H1 (cell line): ENCODE measurements at regions not wholly inside any gene's neighbourhood (a gene's known extent, or its start where the extent isn't known, plus 50 kb on each side); places are given as distances from the start of the nearest gene placed in this dataset.

Experiments used
- CTCF ChIA-PET: fragments of 300-600 bp; sonication (Branson Sonifier 250); formaldehyde crosslinking; loops from one replicate; lab custom pipeline; 2021; ENCODE audit not compliant: partially characterized antibody; lab: Charles Lee
- POLR2A ChIA-PET: fragments of 300-600 bp; sonication (Branson Sonifier 250); formaldehyde crosslinking; loops from one replicate; lab custom pipeline; 2021; ENCODE audit warnings: inconsistent platforms; ENCODE audit not compliant: partially characterized antibody; lab: Charles Lee
- DNase-seq, 2 experiments: peaks; one replicate each; pipeline versions ENCODE4 v3.0.0 to v3.0.0-alpha.2; 2010 to 2022; ENCODE audit warnings: low spot score in 2 of 2, low read depth in 1 of 2, mixed read lengths in 1 of 2
- FAIRE-seq: peaks from 2 replicates; lab custom pipeline; 2011; peaks lifted over from hg19 to GRCh38; lab: Jason Lieb, UNC
- H2AFZ ChIP-seq: 2 replicates; pipeline ENCODE4 v1.8.1; 2012; ENCODE audit warnings: low read length, inconsistent platforms
- H2AK5ac ChIP-seq: 2 replicates; pipeline ENCODE4 v1.6.1; 2013; ENCODE audit warnings: low read depth, low read length
- H2BK120ac ChIP-seq: replicated peaks from 2 replicates; pipeline ENCODE3; 2013; ENCODE audit warnings: low read depth, low read length, inconsistent platforms
- H2BK12ac ChIP-seq: 2 replicates; pipeline ENCODE4 v1.6.1; 2013; ENCODE audit warnings: low read depth, low read length
- H2BK15ac ChIP-seq: 2 replicates; pipeline ENCODE4 v1.6.1; 2013; ENCODE audit warnings: low read length
- H2BK20ac ChIP-seq: 2 replicates; pipeline ENCODE4 v1.6.1; 2013; ENCODE audit warnings: low read length
- H2BK5ac ChIP-seq: 2 replicates; pipeline ENCODE4 v1.6.1; 2013; ENCODE audit warnings: low read depth, low read length
- H3K14ac ChIP-seq: 2 replicates; pipeline ENCODE4 v1.6.1; 2013; ENCODE audit warnings: inconsistent platforms; ENCODE audit not compliant: insufficient read length
- H3K18ac ChIP-seq: 2 replicates; pipeline ENCODE4 v1.6.1; 2013; ENCODE audit warnings: low read length; ENCODE audit errors: extremely low read depth
- H3K23ac ChIP-seq: 2 replicates; pipeline ENCODE4 v1.6.1; 2013; ENCODE audit warnings: inconsistent platforms; ENCODE audit not compliant: insufficient read length
- H3K23me2 ChIP-seq: 2 replicates; pipeline ENCODE4 v1.6.1; 2013; ENCODE audit warnings: low read depth, low read length
- H3K27ac ChIP-seq: 2 replicates; pipeline ENCODE4 v1.6.1; 2011; ENCODE audit warnings: low read depth, low read length, inconsistent platforms
- H3K27me3 ChIP-seq, 4 experiments: replicated peaks in 1 of 4; 1 replicate in 1 of 4; 2 replicates in 3 of 4; pipeline versions ENCODE4 v1.6.1 to v1.8.1; 2011 to 2013; ENCODE audit warnings: low read length in 3 of 4, mild to moderate bottlenecking in 3 of 4, inconsistent platforms in 2 of 4, mixed read lengths in 2 of 4, moderate library complexity in 1 of 4; ENCODE audit not compliant: control insufficient read depth in 3 of 4, insufficient read depth in 3 of 4; ENCODE audit errors: extremely low read depth in 1 of 4
- H3K36me3 ChIP-seq, 4 experiments: 2 replicates each; pipeline versions ENCODE4 v1.6.1 to v1.8.1; 2011 to 2013; ENCODE audit warnings: mild to moderate bottlenecking in 4 of 4, low read length in 3 of 4, moderate library complexity in 2 of 4, control low read depth in 1 of 4, inconsistent platforms in 1 of 4; ENCODE audit not compliant: insufficient read depth in 4 of 4, control insufficient read depth in 2 of 4
- H3K4ac ChIP-seq: replicated peaks from 2 replicates; pipeline ENCODE3; 2013; ENCODE audit warnings: low read length, low read depth, mixed read lengths, inconsistent platforms; ENCODE audit not compliant: insufficient read length
- H3K4me1 ChIP-seq, 4 experiments: replicated peaks in 1 of 4; 1 replicate in 1 of 4; 2 replicates in 3 of 4; pipeline versions ENCODE4 v1.6.1 to v1.8.1; 2011 to 2013; ENCODE audit warnings: low read length in 3 of 4, inconsistent platforms in 2 of 4, mixed read lengths in 1 of 4; ENCODE audit not compliant: insufficient read depth in 4 of 4, control insufficient read depth in 3 of 4
- H3K4me2 ChIP-seq, 2 experiments: 2 replicates each; pipeline versions ENCODE4 v1.6.1 to v1.8.1; 2011 to 2013; ENCODE audit warnings: low read depth in 2 of 2, low read length in 2 of 2, control low read depth in 1 of 2, inconsistent platforms in 1 of 2, mild to moderate bottlenecking in 1 of 2; ENCODE audit not compliant: insufficient read depth in 1 of 2
- H3K4me3 ChIP-seq, 4 experiments: fragments of 200-600, 300-600 bp in 1 of 4; sonication (generic), shearing (Covaris generic), sonication (Bioruptor Twin) in 1 of 4; 2 replicates each; pipeline versions ENCODE4 v1.5.1 to v1.8.1; 2011 to 2016; ENCODE audit warnings: low read length in 4 of 4, low read depth in 3 of 4, control low read depth in 2 of 4, inconsistent platforms in 2 of 4, mild to moderate bottlenecking in 2 of 4, mixed read lengths in 1 of 4, moderate library complexity in 1 of 4; ENCODE audit not compliant: insufficient read depth in 2 of 4; ENCODE audit errors: extremely low read depth in 1 of 4
- H3K56ac ChIP-seq: replicated peaks from 2 replicates; pipeline ENCODE3; 2013; ENCODE audit warnings: low read depth, mild to moderate bottlenecking, mixed read lengths, low read length, inconsistent platforms; ENCODE audit not compliant: insufficient read length
- H3K79me1 ChIP-seq: 2 replicates; pipeline ENCODE4 v1.6.1; 2013; ENCODE audit warnings: low read depth, low read length, control low read depth
- H3K79me2 ChIP-seq, 2 experiments: 2 replicates each; pipeline versions ENCODE4 v1.6.1 to v1.8.1; 2012 to 2013; ENCODE audit warnings: low read length in 2 of 2, mild to moderate bottlenecking in 2 of 2, inconsistent platforms in 1 of 2; ENCODE audit not compliant: insufficient read depth in 2 of 2, control insufficient read depth in 1 of 2
- H3K9ac ChIP-seq, 4 experiments: replicated peaks in 1 of 4; 1 replicate in 1 of 4; 2 replicates in 3 of 4; pipeline versions ENCODE4 v1.6.1 to v1.8.1; 2011 to 2013; ENCODE audit warnings: low read depth in 3 of 4, low read length in 3 of 4, control low read depth in 2 of 4, mild to moderate bottlenecking in 2 of 4, moderate library complexity in 2 of 4, inconsistent platforms in 1 of 4; ENCODE audit errors: extremely low read depth in 1 of 4
- H3K9me3 ChIP-seq, 2 experiments: 2 replicates each; pipeline versions ENCODE4 v1.6.1 to v1.8.1; 2012 to 2013; ENCODE audit warnings: mild to moderate bottlenecking in 2 of 2, moderate library complexity in 2 of 2, control low read depth in 1 of 2, inconsistent platforms in 1 of 2, low read depth in 1 of 2, low read length in 1 of 2, mixed read lengths in 1 of 2; ENCODE audit not compliant: insufficient read depth in 2 of 2
- H4K20me1 ChIP-seq, 2 experiments: replicated peaks in 1 of 2; 2 replicates each; pipeline versions ENCODE3 to v1.8.1; 2011 to 2013; ENCODE audit warnings: inconsistent platforms in 2 of 2, low read length in 2 of 2, mild to moderate bottlenecking in 1 of 2; ENCODE audit not compliant: insufficient read depth in 2 of 2, control insufficient read depth in 1 of 2
- H4K5ac ChIP-seq: 2 replicates; pipeline ENCODE4 v1.6.1; 2013; ENCODE audit warnings: low read length, low read depth, mixed read lengths, inconsistent platforms; ENCODE audit not compliant: insufficient read length
- H4K8ac ChIP-seq: 2 replicates; pipeline ENCODE4 v1.8.0; 2013; ENCODE audit warnings: mild to moderate bottlenecking, moderate library complexity, low read length, inconsistent platforms; ENCODE audit not compliant: insufficient read depth; ENCODE audit errors: extremely low read depth
- H4K91ac ChIP-seq: replicated peaks from 2 replicates; pipeline ENCODE3; 2013; ENCODE audit warnings: low read length, mixed read lengths, inconsistent platforms; ENCODE audit not compliant: insufficient read length
- BACH1 ChIP-seq: IDR thresholded peaks from 2 replicates; pipeline ENCODE4 v1.6.1; 2012; ENCODE audit warnings: low read length, improper control_type of control experiment
- CEBPB ChIP-seq: IDR thresholded peaks from 2 replicates; pipeline ENCODE4 v1.6.1; 2012; ENCODE audit warnings: low read depth, low read length
- KDM5A ChIP-seq: fragments of 200-600 bp; IDR thresholded peaks from 2 replicates; pipeline ENCODE4 v1.7.1; 2012; ENCODE audit warnings: mild to moderate bottlenecking, low read length, inconsistent platforms, mixed read lengths
- MAX ChIP-seq: IDR thresholded peaks from 2 replicates; pipeline ENCODE4 v1.6.1; 2012; ENCODE audit warnings: inconsistent platforms
- PHF8 ChIP-seq: fragments of 200-600 bp; sonication (generic); conservative IDR thresholded peaks from 2 replicates; pipeline ENCODE4 v1.7.1; 2012; ENCODE audit warnings: low read depth, mild to moderate bottlenecking, inconsistent platforms, low read length, moderate library complexity
- POLR2AphosphoS5 ChIP-seq: IDR thresholded peaks from 2 replicates; pipeline ENCODE4 v1.6.1; 2011; ENCODE audit warnings: low read depth, low read length
- SAP30 ChIP-seq: fragments of 300-600 bp; sonication (generic); IDR thresholded peaks from 2 replicates; pipeline ENCODE4 v1.7.1; 2012; ENCODE audit warnings: low read length, moderate library complexity, mild to moderate bottlenecking, inconsistent platforms; ENCODE audit not compliant: insufficient read depth, insufficient replicate concordance
- SIRT6 ChIP-seq: IDR thresholded peaks from one replicate; pipeline ENCODE4 v1.7.1; 2012; ENCODE audit warnings: low read length, inconsistent platforms
- SRF ChIP-seq: IDR thresholded peaks from 2 replicates; pipeline ENCODE4 v1.6.1; 2011; ENCODE audit warnings: mild to moderate bottlenecking, low read depth, low read length, moderate library complexity
- WGBS, 2 experiments: shearing (Covaris generic) in 1 of 2; methylation state at CpG; one replicate each; pipeline versions ENCODE4 v1.1.6 to v1.1.7; 2013 to 2015; ENCODE audit warnings: low lambda C conversion rate in 2 of 2, mixed read lengths in 2 of 2, inconsistent platforms in 1 of 2, low coverage in 1 of 2, missing lambda C conversion rate in 1 of 2; ENCODE audit not compliant: insufficient replicate concordance in 2 of 2, insufficient coverage in 1 of 2, insufficient read length in 1 of 2; ENCODE audit errors: extremely low coverage in 1 of 2, missing lambda C conversion rate in 1 of 2; 5-methylcytosine and 5-hydroxymethylcytosine counted together

DNA sequence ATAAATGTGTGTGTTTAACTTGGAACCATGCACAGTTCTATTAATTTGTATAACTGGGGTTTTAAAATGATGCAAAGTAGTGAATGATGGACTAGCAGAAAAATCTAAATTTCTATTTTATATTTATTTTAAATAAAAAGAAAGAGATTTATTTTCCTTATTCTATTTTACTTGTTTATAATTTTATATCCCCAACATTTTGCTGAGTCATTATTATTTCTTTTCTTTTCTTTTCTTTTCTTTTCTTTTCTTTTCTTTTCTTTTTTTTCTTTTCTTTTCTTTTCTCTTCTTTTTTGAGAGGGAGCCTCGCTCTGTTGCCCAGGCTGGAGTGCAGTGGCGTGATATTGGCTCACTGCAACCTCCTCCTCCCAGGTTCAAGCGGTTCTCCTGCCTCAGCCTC is 395.0 kb upstream of the NCAM2 start:
- H3K4me1 ChIP-seq = no peaks in the 10 kb centered on the region
- H3K18ac ChIP-seq = no peak overlapping the region
- no peak overlapping the region for H3K14ac ChIP-seq
- H3K9me3 ChIP-seq = no peaks in the 10 kb centered on the region
- CTCF ChIA-PET = interaction anchor here (0.7 kb wide), 1 partner anchor 18 kb away, joined by 4 read pairs; no protein-coding TSS in a partner anchor
- H4K8ac ChIP-seq = no peak overlapping the region
- H3K4ac ChIP-seq = no peak overlapping the region
- POLR2A ChIA-PET = no interaction called here
- H3K79me2 ChIP-seq = no peaks in the 10 kb centered on the region
- H3K79me1 ChIP-seq = no peaks in the 10 kb centered on the region
- H3K4me2 ChIP-seq = no peak overlapping the region
- no peak overlapping the region for H4K91ac ChIP-seq
- H3K4me3 ChIP-seq = no peak overlapping the region
- H3K9ac ChIP-seq = no peak overlapping the region
- no peak overlapping the region for H2BK15ac ChIP-seq
- no peaks in the 10 kb centered on the region for H3K23me2 ChIP-seq
- H3K23ac ChIP-seq = no peak overlapping the region
- H3K27me3 ChIP-seq = no peaks in the 10 kb centered on the region
- no peak overlapping the region for H2BK12ac ChIP-seq
- no peak for TF ChIP-seq PHF8
- no peak for TF ChIP-seq MAX
- TF ChIP-seq POLR2AphosphoS5 = no peak
- TF ChIP-seq BACH1 = no peak
- no peak for TF ChIP-seq SRF
- no peak for TF ChIP-seq KDM5A
- TF ChIP-seq CEBPB = no peak
- TF ChIP-seq SIRT6 = no peak
- no peak for TF ChIP-seq SAP30
- TF ChIP-seq, all 59 proteins: peak for 0
- no peak overlapping the region for H2AK5ac ChIP-seq
- no peak overlapping the region for H2BK5ac ChIP-seq
- H2AFZ ChIP-seq = no peak overlapping the region
- H3K56ac ChIP-seq = no peak overlapping the region
- no peak overlapping the region for H2BK120ac ChIP-seq
- FAIRE-seq = no peak
- H3K27ac ChIP-seq = no peak overlapping the region
- H3K36me3 ChIP-seq = no peaks in the 10 kb centered on the region
- no peak overlapping the region for H2BK20ac ChIP-seq
- no peak for DNase-seq
- no peaks in the 10 kb centered on the region for H4K20me1 ChIP-seq
- 96% methylated on average over 3 of the region's 3 CpGs; no CpG with 5 or more reads in 1 of the 2 experiments for WGBS, 2 experiments
- no peak overlapping the region for H4K5ac ChIP-seq
